Inflammatory macrophage (primary cell): ENCODE measurements at regions not wholly inside any gene's neighbourhood (a gene's known extent, or its start where the extent isn't known, plus 50 kb on each side); places are given as distances from the start of the nearest gene placed in this dataset.
"Not testable (repeated sequence)": the region's sequence is repeated elsewhere in the genome, so short reads cannot be mapped to it uniquely, and the experiment has no call there.

Source experiments
- DNase-seq, 2 donors: peaks; one replicate each; pipeline ENCODE4 v3.0.0-alpha.2; 2020 to 2022

DNA sequence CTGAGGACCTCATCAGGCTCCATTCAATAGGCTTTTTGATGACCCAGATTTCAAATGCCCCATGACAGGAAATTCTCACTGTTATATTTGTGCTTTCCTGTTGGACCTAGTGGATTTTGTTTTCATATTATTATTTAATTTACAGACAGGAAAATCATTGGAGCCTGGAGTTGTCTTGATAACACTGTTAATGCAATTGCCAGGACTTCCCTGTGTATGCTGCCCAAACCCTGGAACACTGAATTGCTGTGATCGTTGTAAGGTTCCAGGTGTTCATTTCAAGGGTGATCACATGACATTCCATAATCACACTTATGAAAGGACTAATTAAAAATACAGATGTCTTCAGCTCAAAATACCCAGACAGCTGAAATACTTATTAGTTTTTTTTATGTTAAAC lies 783.2 kb downstream of the DHX35 start:
- DNase-seq = no peak

DNA sequence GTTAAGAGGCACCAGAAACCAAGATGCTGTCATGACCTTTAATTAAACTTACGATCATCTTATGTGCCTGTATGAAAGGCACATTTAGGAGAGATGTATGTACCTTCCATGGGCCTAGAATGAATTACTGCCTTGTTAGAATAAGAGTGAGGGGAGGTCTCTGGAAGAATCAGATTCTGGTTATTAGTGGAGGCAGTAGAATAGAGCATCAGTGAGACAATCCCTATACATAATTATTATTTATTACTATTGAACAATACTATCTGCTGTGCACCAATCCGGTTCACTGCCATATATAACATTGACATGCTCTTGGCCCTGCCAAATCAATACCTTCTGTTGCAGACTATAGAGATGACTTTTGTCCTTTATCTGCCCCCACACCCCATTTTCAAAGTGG lies 776.5 kb downstream of the DHX35 start:
- no peak for DNase-seq

DNA sequence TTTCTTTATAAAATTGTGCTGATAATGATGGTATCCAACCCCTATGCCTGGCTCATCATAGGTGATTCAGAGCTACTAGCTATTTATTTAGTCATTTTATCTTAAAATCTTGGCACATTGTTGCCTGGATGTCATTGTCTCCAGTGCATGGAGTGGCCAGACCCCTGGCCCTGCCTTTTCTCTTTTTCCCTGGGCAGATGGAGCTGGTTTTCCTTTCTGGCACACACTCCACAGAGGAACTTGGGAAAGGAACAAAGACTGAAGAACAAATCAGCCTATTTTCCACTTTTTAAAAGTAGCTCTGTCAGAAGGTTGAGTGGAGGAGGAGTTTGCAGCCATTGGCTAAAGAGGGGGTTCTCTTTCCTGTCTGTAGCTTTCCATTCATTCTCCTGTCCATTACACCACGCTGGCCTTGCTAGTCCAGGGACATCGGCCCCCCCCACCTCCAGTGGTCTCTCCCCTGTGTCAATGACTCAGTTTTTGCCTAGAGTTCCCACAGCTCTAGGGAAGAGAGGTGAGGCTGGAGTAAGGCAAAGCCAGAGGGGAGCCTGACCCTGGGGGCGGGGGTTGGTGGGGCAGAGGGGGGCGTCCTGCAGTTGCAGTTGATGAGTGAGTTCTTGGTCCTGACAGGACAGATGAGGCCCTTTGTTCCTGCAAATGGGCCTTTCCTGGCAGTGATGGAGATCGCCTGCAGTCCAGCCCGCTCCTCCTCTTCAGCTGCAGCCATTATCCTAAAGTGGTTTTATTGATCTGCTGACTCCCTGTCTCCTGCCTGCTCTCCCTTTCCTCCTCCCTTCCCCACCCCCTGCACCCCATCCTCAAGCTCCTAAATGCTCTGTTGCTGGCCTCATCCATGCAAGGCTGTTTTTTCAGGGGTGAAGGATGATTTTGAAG lies 774.5 kb downstream of the DHX35 start:
- no peak for DNase-seq

DNA sequence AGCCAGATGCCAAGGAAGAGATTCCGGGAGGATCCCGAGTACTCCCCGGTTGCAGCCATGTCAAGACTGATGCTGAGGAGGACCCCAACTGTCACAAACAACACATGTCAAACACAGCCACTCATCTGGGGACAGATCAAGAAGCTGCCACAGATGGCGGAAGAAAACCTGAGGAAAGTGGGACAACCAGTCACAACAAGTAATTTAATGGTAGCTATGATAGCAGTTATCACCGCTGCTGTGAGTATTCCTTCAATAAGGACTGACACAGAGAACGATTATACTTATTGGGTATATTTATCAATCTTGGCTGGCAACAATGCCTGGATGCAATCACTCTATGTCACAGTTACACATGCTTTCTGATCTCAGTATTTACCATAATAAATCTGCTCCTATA lies 763.4 kb downstream of the DHX35 start:
- not testable (repeated sequence) for DNase-seq

DNA sequence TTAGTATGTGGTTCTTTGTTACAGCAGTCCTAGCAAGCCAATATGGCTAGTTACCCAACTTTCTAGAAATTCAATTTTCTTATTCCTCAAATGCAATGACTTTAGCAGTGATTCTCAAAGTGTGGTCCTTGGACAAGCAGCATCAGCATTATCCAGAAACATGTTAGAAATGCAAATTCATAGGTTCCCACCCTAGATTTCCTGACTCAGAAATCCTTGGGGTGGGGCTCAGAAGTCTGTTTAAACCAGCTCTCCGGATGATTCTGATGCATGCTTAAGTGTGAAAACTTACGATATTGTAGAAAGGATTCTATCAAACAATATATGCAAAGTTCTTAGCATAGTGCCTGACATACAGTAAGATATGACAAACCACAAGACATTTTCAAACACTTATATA lies 757.1 kb downstream of the DHX35 start:
- no peak for DNase-seq

DNA sequence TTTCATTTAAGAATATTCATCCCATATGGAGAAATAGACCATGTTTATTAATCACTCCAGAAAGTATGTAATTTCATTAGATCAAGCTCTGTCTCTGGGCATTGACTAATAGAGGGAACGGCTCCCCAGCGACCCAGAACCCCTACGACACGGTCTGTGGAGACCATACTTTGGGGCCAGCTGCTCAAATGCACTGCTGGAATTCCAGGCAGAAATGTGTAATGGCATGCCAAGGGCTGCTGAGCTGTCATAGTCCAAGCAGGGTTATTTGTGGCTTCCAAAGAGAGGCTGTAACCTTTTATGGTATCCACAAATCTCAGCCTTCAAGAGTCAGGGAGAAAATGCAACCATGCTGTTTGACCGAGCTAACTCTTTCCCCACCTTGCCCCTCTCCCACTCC lies 755.8 kb downstream of the DHX35 start:
- no peak for DNase-seq

DNA sequence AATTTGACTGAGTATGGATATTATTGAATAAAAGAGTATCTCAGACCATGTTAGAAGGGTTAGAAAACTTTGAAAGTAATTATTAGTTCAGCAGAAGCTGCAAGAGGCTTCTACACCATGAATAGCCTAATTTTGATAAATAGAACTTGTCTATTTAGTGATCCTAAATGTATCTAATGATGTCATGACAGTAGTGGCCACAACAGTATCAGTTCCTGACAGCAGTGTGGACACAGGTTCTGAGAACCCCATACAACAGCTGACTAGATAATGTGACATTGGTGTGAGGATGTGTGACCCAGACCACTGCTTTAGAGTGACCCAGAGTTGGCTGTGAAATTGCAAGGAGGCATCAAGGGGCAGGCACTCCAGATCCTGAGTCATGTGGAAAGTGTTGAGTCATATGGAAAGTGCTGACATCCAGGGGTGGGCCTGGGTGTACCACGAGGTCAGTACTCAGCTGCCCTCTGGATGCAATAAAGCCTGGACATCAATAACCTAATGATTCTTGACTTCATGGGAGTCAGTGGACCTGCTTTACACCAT lies 754.7 kb downstream of the DHX35 start:
- no peak for DNase-seq

DNA sequence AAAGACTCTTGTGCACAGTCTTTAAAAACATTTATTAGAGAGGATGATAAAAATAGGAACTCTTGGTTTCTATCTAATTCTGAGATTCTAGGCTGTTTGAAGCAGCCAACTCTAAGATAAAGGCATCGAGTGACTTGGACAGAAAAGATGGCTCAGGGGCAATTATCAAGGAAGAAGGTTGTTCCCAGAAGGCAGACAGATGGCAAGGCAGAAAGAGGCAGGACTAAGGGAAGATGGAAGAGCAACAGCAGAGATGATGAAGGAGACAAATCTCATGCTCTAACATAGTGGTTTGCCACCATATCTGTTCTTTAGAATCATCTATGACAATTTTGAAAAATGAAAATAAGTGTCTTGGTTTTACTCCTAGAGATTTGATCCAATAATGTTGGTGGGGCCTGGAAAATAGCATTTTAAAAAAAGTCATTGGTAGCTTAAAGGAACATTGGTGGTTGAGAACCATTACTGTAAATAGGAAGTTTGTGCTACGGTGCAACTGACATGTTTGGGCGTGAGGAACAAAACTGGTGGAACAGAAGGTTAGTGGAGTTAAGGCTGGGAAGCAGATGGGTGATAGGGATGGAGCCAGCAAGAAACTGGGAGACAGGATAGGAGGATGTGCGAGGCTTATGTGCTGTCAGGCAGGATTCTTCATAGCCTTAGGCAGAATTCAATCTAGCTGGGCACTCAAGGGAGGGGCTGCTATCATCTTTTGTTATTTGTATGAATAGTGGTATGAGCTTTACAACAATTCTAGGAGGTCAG lies 751.1 kb downstream of the DHX35 start:
- no peak for DNase-seq

DNA sequence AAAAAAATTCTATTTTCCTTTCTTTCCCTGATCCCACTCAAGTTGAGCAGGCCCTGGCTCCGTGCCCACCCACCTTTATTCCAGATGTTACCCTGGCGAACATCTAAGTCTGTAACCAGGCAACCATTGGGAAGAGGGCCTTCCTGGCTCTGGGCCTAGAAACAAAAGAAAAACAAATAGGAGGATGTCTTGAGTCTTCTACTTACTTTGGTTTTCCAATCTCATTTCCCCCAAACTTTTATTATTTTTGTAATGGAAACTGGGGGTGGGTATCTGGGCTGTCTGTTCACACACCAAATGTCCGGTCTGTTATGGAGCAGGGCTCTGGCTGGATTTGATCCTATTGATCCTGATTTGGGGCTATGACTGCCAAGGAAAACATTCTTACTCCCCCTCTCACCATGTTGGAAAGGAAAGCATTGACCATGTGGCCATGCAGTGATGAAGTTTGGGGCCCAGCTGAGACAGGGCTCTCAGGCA lies 744.1 kb downstream of the DHX35 start:
- DNase-seq = no peak

DNA sequence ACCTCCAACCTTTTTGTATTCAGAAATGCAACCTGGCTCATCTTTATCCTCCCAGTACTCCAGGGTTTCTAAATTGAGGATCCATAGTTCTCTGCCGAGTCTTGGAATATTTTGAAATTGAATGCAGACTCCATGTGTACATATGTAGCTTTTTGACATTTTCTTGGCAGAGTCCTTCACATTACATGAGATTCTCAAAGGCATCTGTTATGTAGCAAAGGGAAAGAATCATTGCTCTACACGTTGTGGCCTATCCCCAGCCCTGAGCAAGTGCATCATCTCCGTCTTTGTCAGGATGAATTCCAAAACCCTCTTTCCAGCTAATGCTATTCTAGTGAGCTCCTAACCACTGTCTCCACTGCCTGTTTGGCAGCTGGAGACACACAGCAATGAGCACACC lies 742.9 kb downstream of the DHX35 start:
- no peak for DNase-seq

DNA sequence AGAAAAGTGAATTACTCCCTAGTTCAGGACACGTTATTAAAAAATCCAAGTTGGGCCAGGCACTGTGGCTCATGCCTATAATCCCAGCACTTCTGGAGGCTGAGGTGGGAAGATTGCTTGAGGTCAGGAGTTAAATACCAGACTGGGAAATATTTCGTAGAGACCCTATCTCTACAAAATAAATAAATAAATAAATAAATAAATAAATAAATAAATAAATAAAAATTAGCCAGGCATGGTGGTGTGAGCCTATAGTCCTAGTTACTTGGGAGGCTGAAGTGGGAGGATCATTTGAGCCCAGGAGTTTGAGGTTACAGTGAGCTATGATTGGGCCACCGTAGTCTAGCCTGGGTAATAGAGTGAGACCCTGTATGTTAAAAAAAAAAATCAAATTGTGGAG lies 741.2 kb downstream of the DHX35 start:
- DNase-seq = not testable (repeated sequence)

DNA sequence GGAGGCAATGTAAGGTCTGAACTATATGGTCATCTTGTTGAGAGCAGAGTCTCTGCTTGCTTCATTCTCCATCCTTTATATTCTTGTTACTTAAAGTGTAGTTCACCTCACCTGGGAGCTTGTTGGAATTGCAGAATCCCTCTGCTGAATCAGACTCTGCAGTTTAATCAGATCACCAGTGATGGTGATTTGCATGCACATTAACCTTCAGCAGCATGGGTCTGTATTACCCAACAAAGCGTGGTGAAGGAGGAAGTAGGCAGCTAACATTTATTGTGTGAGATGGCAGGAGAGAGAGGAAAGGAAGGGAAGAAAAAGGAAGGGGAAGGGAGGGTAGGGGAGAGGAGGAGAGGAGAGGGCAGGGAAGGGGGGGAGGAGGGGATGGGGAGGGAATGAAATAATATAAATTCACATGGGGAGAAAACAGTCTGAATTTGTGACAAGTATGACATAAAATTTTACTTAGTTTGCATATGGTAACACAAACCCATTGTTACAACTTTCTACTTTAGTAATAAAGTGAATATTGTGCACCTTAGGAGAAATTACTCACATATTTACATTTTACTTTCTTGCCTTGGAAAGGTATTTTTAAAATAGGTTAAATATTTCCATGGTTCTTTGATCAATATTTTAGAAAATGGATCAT lies 740.7 kb downstream of the DHX35 start:
- no peak for DNase-seq

DNA sequence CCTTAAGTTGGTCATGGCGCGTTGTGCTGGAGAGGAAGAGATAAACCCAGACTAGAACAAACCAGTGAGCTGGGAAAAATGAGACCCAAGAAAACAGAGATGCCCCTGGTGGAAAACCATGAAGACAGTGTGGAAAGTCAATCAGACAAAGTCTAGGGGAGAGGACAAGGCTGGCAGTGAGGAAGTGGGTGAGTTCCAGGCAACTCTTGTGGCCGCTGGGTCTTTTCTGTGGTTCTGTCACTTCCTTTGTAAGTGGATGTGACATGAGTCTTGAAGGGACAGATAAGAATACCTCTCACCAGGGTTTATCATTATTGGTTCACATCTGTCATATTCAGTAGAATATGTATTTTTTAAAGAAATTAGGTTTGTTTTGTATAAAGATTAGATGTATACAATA lies 738.4 kb downstream of the DHX35 start:
- DNase-seq = no peak

DNA sequence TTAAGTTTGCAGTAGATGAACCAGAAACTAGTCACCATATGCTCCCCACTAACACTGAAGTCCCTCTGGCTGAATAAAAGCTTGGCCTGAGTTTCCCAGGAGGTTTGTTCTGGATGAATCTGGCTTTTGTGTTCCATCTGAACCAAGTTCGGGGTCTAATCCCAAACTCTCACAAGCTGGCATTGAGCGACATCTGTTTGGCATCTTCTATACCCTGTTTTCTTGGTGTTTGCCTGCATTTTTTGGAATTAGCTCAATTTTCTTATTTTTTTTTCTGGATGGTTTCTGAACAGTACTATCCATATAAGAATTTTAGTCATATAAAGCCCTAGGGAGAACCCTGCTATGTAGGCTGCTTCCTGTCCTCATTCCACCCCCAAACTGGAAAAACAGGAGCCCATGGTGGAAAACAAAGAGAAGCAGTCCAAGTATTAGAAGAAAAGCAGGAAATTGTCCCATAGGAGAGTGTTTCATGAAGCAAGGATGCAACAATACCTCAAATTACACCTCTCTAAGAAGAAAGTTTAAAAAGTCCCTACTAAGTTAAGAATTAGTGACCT lies 737.1 kb downstream of the DHX35 start:
- DNase-seq = no peak

DNA sequence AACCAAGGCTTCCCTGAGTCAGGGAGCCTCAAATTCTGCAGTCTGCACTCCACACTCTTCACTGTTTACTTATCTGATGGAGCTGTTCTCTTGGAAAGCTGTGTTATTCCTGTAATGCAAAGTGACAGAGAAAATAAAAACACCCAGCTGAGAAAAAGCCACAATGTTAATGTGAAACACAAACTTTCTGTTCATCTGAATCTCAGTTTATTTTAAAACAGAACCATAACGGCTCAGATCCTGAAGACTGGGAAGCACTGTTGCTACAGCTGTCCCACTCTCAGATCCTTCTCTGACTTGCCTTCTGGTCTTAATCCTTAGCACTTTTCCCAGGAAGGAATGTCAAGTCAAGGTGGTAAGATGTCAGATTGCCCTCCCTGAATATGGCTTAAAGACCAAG lies 736.6 kb downstream of the DHX35 start:
- no peak for DNase-seq

DNA sequence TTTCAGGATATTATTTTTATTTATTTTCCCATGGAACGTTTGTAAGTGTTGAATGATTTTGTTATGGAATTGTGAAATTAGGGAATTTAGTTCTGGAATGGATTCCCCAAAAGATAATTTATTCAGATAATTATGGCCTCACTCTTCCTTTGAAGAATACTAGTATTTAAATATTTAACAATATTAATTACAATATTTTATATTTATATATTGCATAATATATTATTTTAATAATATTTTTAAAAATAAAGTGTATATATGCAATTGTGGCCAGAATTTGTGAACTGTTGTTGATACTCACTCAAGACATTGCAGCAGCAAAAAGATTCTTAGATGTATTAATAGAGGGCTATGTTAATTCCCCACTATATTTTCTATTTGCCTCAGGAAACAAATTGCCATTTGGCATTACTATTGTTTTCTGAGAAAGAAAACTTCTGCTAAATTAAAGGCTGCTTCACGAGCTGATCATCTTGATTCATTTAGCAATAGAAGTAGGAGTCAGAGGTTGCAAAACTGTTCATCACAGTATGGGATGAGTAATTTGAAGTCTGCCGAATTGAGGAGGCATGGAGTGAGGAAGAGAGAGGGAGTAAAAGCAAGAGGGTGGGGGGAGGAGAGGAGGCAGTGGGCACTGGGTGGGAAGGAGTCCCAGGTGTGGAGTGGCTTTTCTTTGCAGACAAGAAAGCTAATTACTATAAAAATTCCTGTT lies 729.2 kb downstream of the DHX35 start:
- DNase-seq = no peak

DNA sequence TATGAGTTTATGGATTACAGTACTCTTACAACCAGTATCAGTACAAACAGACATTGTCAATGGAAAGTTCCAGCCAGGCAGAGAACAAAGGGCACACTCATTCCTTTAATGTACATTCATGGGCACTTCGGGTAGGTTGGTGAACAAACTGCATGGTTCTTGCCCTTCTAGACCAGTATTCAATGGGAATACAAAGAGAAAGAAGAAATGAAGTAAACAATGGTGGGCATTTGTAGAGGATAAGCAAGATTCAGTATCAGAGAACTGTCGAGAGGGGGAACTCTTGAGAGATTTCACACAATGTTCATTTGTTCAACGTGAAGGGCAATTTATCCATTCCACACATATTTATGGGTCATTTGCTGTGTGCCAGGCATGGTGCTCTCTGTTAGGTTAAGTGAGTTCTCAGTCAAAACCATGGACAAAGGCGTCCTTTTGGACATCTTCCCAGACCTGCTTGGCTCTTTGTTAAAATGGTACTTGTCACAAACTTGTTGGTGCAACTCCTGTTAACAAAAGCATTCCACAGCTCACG lies 714.8 kb downstream of the DHX35 start:
- no peak for DNase-seq

DNA sequence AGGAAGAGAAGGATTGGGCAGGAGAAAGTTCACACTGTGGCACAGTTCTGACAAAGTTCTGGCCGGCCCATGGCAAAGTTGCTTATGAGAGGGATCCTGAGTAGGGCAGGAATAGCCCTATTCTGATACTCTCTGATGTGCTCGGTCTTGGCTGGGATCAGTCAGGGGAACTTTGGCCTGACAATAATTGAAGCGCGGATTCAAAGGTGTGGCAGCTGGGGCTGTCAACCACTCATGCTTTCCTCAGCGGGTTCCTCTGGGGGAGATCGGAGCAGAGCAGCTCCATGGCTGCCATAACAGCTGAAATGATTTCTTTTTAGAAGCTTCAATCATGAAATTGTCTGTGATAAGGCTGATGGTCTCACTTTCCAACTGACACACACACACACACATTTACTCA lies 714.1 kb downstream of the DHX35 start:
- DNase-seq = no peak

DNA sequence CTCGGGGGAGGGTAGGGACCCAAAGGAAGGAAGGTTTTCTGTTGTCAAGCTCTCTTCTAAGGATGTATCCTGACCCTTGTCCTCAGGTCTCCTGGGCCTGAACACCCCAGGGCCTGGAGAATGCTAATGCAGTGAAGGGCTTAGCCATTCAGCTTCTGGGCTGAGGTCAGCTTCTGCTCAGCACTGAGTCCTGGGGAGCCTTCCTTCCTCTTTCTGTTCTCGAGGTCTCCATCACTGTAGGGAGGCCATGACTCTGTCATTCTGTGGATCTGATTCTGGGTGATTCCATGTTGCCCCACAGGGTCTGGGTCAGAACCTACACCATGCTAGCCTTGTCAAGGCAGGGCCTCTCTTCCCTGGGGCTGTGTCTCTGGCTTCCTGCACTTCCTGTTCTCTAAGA lies 712.7 kb downstream of the DHX35 start:
- no peak for DNase-seq

DNA sequence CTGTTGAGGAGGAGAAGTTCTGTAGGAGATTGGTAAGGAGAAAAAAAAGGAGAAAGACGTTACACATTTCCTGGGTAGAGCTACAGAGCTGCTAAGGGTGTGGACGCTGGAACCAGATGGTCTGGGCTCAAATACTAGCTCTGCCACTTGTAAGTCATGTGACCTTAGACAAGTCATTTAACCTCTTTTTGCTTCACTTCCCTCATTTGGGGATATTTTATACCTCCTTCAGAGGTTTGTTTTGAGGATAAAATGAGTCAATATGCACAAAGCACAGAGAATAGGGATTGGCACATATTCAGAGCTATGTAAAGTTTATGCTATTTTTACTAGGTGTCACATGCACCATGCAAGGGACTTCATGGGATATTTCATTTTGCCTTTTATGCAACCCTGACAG lies 708.8 kb downstream of the DHX35 start:
- DNase-seq = no peak

DNA sequence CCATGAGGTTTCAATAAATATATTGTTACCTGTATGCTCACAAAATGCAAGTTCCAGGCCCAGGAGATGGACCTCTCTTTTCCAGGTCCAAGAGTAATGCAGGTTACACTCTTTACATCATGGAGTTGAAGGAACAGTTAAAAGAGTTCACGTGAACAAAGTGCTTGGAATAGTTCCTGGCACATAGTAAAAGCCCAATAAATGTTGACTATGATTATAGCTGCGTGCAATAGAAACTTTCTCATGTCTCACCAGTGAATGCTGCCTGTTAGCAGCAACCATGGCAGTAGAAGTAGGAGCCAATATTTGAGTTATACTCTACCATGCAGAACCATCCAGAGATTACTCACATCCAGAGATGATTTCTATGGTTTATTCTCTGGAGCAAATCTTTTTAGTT lies 707.5 kb downstream of the DHX35 start:
- DNase-seq = no peak

DNA sequence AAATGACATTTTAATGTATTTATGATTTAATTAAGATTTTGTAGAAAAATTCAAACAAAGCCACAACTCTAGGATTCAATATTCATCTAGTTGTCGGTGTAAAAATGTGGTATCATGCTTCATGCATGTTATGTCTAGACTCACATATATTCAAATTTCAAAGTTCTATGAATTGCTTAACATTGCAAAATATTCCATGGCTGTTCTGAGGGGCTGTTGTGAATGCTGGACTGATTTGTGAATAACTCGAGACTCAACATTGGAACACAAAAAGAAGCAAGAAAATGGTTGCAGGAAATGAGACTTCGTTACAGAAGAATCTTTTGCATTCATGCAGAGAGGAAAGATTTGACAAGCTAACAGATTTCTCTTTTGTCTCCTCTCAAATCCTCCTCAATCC lies 705.9 kb downstream of the DHX35 start:
- no peak for DNase-seq
